ENCODE measurements at regions not wholly inside any gene's neighbourhood (a gene's known extent, or its start where the extent isn't known, plus 50 kb on each side); places are given as distances from the start of the nearest gene placed in this dataset.

GRCh38 chr1:208919371-208919770 lies 664.1 kb upstream of the CAMK1G start:
- no peak for DNase-seq (ENCODE audit: low read depth, low spot score)
- POLR2A ChIA-PET = no interaction called here
- CTCF ChIA-PET = no interaction called here
- TF ChIP-seq CTCF (IDR thresholded peaks at IDR 0.05; ENCODE audit: insufficient read depth, low read length, missing control alignments) = no peak
- no peak overlapping the region for H3K4me3 ChIP-seq (ENCODE audit: low read depth, low read length)

- ChIA-PET CTCF (no interaction called here), POLR2A (no interaction called here)
- no peak for TF ChIP-seq CTCF (IDR thresholded peaks at IDR 0.05; ENCODE audit: insufficient read depth, low read length, missing control alignments)
- DNase-seq (ENCODE audit: low read depth, low spot score) = no peak
- no peak overlapping the region for H3K4me3 ChIP-seq (ENCODE audit: low read depth, low read length)
These were observed 662.3 kb upstream of the CAMK1G start for GRCh38 chr1:208921259-208921658.

GRCh38 chr1:208923456-208923855 lies 660.1 kb upstream of the CAMK1G start:
- no peak for DNase-seq (ENCODE audit: low read depth, low spot score)
- CTCF ChIA-PET = no interaction called here

GRCh38 chr1:208923946-208924720 lies 659.4 kb upstream of the CAMK1G start:
- ChIA-PET CTCF (no interaction called here), POLR2A (no interaction called here)
- no peak for DNase-seq (ENCODE audit: low read depth, low spot score)
- TF ChIP-seq CTCF (IDR thresholded peaks at IDR 0.05; ENCODE audit: insufficient read depth, low read length, missing control alignments) = no peak
- H3K4me3 ChIP-seq (ENCODE audit: low read depth, low read length) = no peak overlapping the region

More at GRCh38 chr1:208923456-208923855, 660.1 kb upstream of the CAMK1G start:
- no peak overlapping the region for H3K4me3 ChIP-seq (ENCODE audit: low read depth, low read length)
- TF ChIP-seq CTCF (IDR thresholded peaks at IDR 0.05; ENCODE audit: insufficient read depth, low read length, missing control alignments) = no peak
- POLR2A ChIA-PET = no interaction called here

GRCh38 chr1:208924928-208925327 lies 658.6 kb upstream of the CAMK1G start:
- CTCF ChIA-PET = no interaction called here

More at GRCh38 chr1:208924928-208925327, 658.6 kb upstream of the CAMK1G start:
- TF ChIP-seq CTCF (IDR thresholded peaks at IDR 0.05; ENCODE audit: insufficient read depth, low read length, missing control alignments) = no peak
- POLR2A ChIA-PET = no interaction called here
- no peak for DNase-seq (ENCODE audit: low read depth, low spot score)
- no peak overlapping the region for H3K4me3 ChIP-seq (ENCODE audit: low read depth, low read length)

Measured in AG04449 (cell line).